ENCODE measurements at regions not wholly inside any gene's neighbourhood (a gene's known extent, or its start where the extent isn't known, plus 50 kb on each side); places are given as distances from the start of the nearest gene placed in this dataset.

DNA sequence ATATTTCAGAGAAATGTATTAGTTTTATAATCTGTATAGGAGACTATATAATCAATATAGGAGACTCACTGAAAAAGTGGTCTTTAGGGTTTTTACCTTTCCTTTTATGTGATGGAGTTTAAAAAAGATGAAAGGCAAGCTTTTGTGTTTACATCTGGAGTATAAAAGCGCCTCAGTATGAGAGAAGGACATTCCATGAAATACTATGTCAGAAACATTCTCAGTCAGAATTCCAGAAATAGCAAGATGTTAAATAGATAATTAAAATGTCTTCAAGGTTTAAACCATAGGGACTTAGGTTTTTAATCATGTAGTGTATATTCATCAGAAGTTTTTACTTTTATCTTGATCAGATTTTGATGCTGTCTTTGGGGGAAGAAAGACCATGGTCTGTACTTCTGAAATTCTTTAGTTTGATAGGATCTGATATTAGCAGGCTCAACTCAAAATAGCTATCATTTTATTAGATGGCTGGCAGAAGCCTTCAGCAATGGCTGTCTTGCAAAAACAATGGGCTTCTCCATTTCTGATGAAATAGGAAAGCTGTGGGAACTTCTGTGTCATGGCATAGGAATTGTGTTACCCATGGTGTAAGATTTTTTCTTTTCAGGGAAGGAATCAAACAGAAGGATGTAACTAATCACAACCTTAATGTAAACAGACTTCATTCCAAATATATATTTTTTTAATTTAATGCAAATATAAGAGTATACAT is 209.6 kb upstream of the PLSCR5 start:
- TF ChIP-seq, protein P1, sequence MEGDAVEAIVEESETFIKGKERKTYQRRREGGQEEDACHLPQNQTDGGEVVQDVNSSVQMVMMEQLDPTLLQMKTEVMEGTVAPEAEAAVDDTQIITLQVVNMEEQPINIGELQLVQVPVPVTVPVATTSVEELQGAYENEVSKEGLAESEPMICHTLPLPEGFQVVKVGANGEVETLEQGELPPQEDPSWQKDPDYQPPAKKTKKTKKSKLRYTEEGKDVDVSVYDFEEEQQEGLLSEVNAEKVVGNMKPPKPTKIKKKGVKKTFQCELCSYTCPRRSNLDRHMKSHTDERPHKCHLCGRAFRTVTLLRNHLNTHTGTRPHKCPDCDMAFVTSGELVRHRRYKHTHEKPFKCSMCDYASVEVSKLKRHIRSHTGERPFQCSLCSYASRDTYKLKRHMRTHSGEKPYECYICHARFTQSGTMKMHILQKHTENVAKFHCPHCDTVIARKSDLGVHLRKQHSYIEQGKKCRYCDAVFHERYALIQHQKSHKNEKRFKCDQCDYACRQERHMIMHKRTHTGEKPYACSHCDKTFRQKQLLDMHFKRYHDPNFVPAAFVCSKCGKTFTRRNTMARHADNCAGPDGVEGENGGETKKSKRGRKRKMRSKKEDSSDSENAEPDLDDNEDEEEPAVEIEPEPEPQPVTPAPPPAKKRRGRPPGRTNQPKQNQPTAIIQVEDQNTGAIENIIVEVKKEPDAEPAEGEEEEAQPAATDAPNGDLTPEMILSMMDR (IDR thresholded peaks at IDR 0.05; ENCODE audit: low read depth, low read length, missing control alignments) = no peak
- no peak for DNase-seq (ENCODE audit: low read depth)
- no peak overlapping the region for H3K4me3 ChIP-seq (ENCODE audit: low read depth, low read length)

GRCh38 chr3:146813496-146813895 is 208.3 kb upstream of the PLSCR5 start:
- H3K4me3 ChIP-seq (ENCODE audit: low read depth, low read length) = no peak overlapping the region
- TF ChIP-seq, protein P1 (IDR thresholded peaks at IDR 0.05; ENCODE audit: low read depth, low read length, missing control alignments) = no peak

DNA sequence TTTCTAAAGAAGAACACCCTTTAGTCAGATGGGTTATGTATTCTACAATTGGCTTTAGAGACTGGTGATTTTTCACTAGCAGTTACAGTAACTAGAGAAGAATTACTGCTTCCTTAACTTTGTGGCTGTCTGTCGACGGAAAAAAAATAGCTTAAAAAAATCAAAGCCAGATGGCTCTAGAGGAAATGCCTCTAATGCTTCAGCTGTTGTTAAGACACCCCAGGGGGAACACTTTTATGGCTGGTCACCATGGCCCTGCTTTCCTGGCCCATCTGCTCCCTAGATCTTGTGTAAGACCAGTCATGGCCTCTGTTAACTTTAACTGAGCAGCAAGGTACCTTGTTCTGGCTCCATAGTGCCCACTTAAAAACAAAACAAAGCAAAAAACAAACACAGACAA is 198.6 kb upstream of the PLSCR5 start:
- DNase-seq (ENCODE audit: low read depth) = no peak
- H3K4me3 ChIP-seq (ENCODE audit: low read depth, low read length) = no peak overlapping the region
- TF ChIP-seq, protein P1 (IDR thresholded peaks at IDR 0.05; ENCODE audit: low read depth, low read length, missing control alignments) = no peak

More at GRCh38 chr3:146813496-146813895, 208.3 kb upstream of the PLSCR5 start:
- DNase-seq (ENCODE audit: low read depth) = no peak

DNA sequence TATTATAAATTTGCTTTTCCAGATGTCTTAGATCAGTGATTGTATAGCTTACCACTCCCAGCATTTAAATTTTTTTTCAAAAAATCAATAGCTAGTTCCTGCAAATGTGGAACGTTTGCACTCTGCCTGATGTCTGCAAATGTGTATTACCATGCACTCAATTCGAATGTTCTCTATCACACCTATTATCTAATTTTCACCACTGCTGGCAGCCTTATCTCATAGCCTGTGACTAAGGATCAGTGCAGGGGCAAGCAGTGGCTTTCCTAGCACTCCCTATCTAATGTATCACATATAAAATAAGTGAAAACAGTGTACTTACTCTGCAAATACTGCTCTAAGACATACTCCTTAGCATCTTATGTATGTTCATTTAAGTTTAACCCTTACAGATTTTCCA is 196.3 kb upstream of the PLSCR5 start:
- no peak for DNase-seq (ENCODE audit: low read depth)
- TF ChIP-seq, protein P1 (IDR thresholded peaks at IDR 0.05; ENCODE audit: low read depth, low read length, missing control alignments) = no peak
- H3K4me3 ChIP-seq (ENCODE audit: low read depth, low read length) = no peak overlapping the region

GRCh38 chr3:146800484-146800883 is 195.3 kb upstream of the PLSCR5 start:
- no peak for DNase-seq (ENCODE audit: low read depth)
- TF ChIP-seq, protein P1 (IDR thresholded peaks at IDR 0.05; ENCODE audit: low read depth, low read length, missing control alignments) = no peak
- no peak overlapping the region for H3K4me3 ChIP-seq (ENCODE audit: low read depth, low read length)

DNA sequence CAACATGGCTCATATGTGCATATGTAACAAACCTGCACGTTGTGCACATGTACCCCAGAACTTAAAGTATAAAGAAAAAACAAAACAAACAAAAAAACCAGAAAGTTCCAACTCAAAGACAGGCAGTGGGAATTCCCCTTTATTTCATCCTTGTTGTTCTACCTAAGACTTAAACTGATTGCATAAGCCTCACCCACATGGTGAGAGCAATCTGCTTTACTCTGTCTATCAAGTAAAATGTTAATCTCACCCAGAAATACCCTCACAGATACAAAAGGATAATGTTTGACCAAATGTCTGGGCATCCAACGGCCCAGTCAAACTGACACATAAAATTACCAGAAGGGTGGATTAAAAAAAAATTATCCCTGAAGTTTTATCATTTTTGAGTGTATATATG is 190.9 kb upstream of the PLSCR5 start:
- no peak for DNase-seq (ENCODE audit: low read depth)
- TF ChIP-seq, protein P1 (IDR thresholded peaks at IDR 0.05; ENCODE audit: low read depth, low read length, missing control alignments) = no peak
- H3K4me3 ChIP-seq (ENCODE audit: low read depth, low read length) = no peak overlapping the region

- no peak for DNase-seq (ENCODE audit: low read depth)
- TF ChIP-seq, protein P1 (IDR thresholded peaks at IDR 0.05; ENCODE audit: low read depth, low read length, missing control alignments) = no peak
- no peak overlapping the region for H3K4me3 ChIP-seq (ENCODE audit: low read depth, low read length)
Observed at GRCh38 chr3:146783446-146783845, 178.3 kb upstream of the PLSCR5 start.
